SK-N-SH (cell line): ENCODE measurements at regions not wholly inside any gene's neighbourhood (a gene's known extent, or its start where the extent isn't known, plus 50 kb on each side); places are given as distances from the start of the nearest gene placed in this dataset.

Source experiments
- CTCF ChIA-PET: fragments of 300-600, 350-600 bp; formaldehyde crosslinking; extraction: SDS; loops from one replicate; lab custom pipeline; 2021; lab: Yijun Ruan, JAX
- POLR2A ChIA-PET: fragments of 350-600 bp; sonication (Branson Sonifier 250); formaldehyde crosslinking; extraction: SDS; loops from one replicate; lab custom pipeline; 2020; ENCODE audit warnings: antibody characterized with exemption, inconsistent platforms; lab: Yijun Ruan, JAX
- DNase-seq: peaks from one replicate; pipeline ENCODE4 v3.0.0; 2012
- H2AFZ ChIP-seq: fragments of 200-600 bp; sonication (generic); 2 replicates; pipeline ENCODE4 v1.8.1; 2016; ENCODE audit warnings: antibody characterized with exemption, mild to moderate bottlenecking, low read depth
- H3F3A ChIP-seq: fragments of 200-600 bp; sonication (generic); replicated peaks from 2 replicates; pipeline ENCODE3; 2016; ENCODE audit warnings: antibody characterized with exemption, mild to moderate bottlenecking; ENCODE audit not compliant: insufficient read depth
- H3K27ac ChIP-seq, 2 experiments: fragments of 200-500 bp in 1 of 2; fragments of 200-600 bp in 1 of 2; sonication (Bioruptor generic) in 1 of 2; sonication (generic), shearing (Covaris generic) in 1 of 2; 2 replicates each; pipeline versions ENCODE4 v1.5.1 to v1.6.1; 2014 to 2016; ENCODE audit warnings: low read depth in 2 of 2, inconsistent platforms in 1 of 2, low read length in 1 of 2, mild to moderate bottlenecking in 1 of 2, mixed read lengths in 1 of 2
- H3K27me3 ChIP-seq: fragments of 200-600 bp; sonication (generic), shearing (Covaris generic); 2 replicates; pipeline ENCODE4 v1.6.1; 2016; ENCODE audit warnings: mixed run types; ENCODE audit not compliant: insufficient read depth
- H3K36me3 ChIP-seq, 2 experiments: fragments of 200-500 bp in 1 of 2; fragments of 200-600 bp in 1 of 2; sonication (Bioruptor generic) in 1 of 2; sonication (generic) in 1 of 2; replicated peaks in 1 of 2; 2 replicates each; pipeline versions ENCODE3 to v1.5.1; 2014 to 2016; ENCODE audit warnings: low read length in 1 of 2, mild to moderate bottlenecking in 1 of 2; ENCODE audit not compliant: insufficient read depth in 2 of 2, control insufficient read depth in 1 of 2
- H3K4me1 ChIP-seq, 2 experiments: fragments of 200-500 bp in 1 of 2; fragments of 200-600 bp in 1 of 2; sonication (Bioruptor generic) in 1 of 2; sonication (generic), shearing (Covaris generic) in 1 of 2; 2 replicates each; pipeline versions ENCODE4 v1.5.1 to v1.6.1; 2014 to 2016; ENCODE audit warnings: low read depth in 1 of 2, low read length in 1 of 2, mixed run types in 1 of 2; ENCODE audit not compliant: insufficient read depth in 2 of 2, control insufficient read depth in 1 of 2
- H3K4me2 ChIP-seq: fragments of 200-600 bp; sonication (generic), shearing (Covaris generic); 2 replicates; pipeline ENCODE4 v1.6.1; 2017; ENCODE audit warnings: mixed run types
- H3K4me3 ChIP-seq, 2 experiments: fragments of 200-500 bp in 1 of 2; fragments of 200-600 bp in 1 of 2; sonication (Bioruptor generic) in 1 of 2; sonication (generic), shearing (Covaris generic) in 1 of 2; 2 replicates each; pipeline versions ENCODE4 v1.5.1 to v1.8.1; 2014 to 2016; ENCODE audit warnings: low read depth in 2 of 2, inconsistent platforms in 1 of 2, low read length in 1 of 2, mild to moderate bottlenecking in 1 of 2, mixed read lengths in 1 of 2, moderate library complexity in 1 of 2
- H3K79me2 ChIP-seq: fragments of 200-600 bp; sonication (generic); 2 replicates; pipeline ENCODE4 v1.8.1; 2017; ENCODE audit warnings: mild to moderate bottlenecking; ENCODE audit not compliant: insufficient read depth
- H3K9ac ChIP-seq: fragments of 200-600 bp; sonication (generic); 2 replicates; pipeline ENCODE4 v1.6.1; 2017; ENCODE audit warnings: mixed run types
- H3K9me2 ChIP-seq: fragments of 200-600 bp; sonication (generic); 2 replicates; pipeline ENCODE4 v1.6.1; 2017; ENCODE audit warnings: mixed run types
- H3K9me3 ChIP-seq: fragments of 200-600 bp; sonication (generic); 2 replicates; pipeline ENCODE4 v1.6.1; 2017; ENCODE audit warnings: mixed run types, mild to moderate bottlenecking, moderate library complexity
- H4K20me1 ChIP-seq: fragments of 200-600 bp; sonication (generic); 2 replicates; pipeline ENCODE4 v1.6.1; 2017; ENCODE audit warnings: mild to moderate bottlenecking, mixed run types; ENCODE audit not compliant: insufficient read depth
- FOSL2 ChIP-seq: IDR thresholded peaks from 2 replicates; pipeline ENCODE4 v1.4.0; 2012; ENCODE audit warnings: low read depth, mild to moderate bottlenecking, moderate library complexity, borderline replicate concordance
- FOXM1 ChIP-seq: IDR thresholded peaks from 2 replicates; pipeline ENCODE4 v1.4.0; 2012; ENCODE audit warnings: low read depth, mild to moderate bottlenecking
- GABPA ChIP-seq: IDR thresholded peaks from 2 replicates; pipeline ENCODE4 v1.4.0; 2012; ENCODE audit warnings: low read depth, mild to moderate bottlenecking
- IRF3 ChIP-seq: fragments of 150-350 bp; IDR thresholded peaks from 2 replicates; pipeline ENCODE4 v1.6.1; 2016; ENCODE audit warnings: mild to moderate bottlenecking, low read depth, low read length
- MAX ChIP-seq: IDR thresholded peaks from 2 replicates; pipeline ENCODE4 v1.4.0; 2012; ENCODE audit warnings: low read depth
- MEF2A ChIP-seq: IDR thresholded peaks from 2 replicates; pipeline ENCODE4 v1.4.0; 2012; ENCODE audit warnings: low read depth, borderline replicate concordance
- NFIC ChIP-seq: IDR thresholded peaks from 2 replicates; pipeline ENCODE4 v1.4.0; 2012; ENCODE audit warnings: borderline replicate concordance
- NRF1 ChIP-seq: IDR thresholded peaks from 2 replicates; pipeline ENCODE4 v1.6.1; 2012; ENCODE audit warnings: low read depth, mild to moderate bottlenecking, low read length
- POLR2AphosphoS5 ChIP-seq: IDR thresholded peaks from 2 replicates; pipeline ENCODE4 v1.6.1; 2012; ENCODE audit warnings: low read depth, low read length
- RCOR1 ChIP-seq: fragments of 150-350 bp; IDR thresholded peaks from 2 replicates; pipeline ENCODE4 v1.6.1; 2017; ENCODE audit warnings: antibody characterized with exemption, low read length
- REST ChIP-seq: IDR thresholded peaks from 2 replicates; pipeline ENCODE4 v1.6.1; 2012; ENCODE audit warnings: mild to moderate bottlenecking, low read depth, low read length, moderate library complexity
- SMC3 ChIP-seq: IDR thresholded peaks from 2 replicates; pipeline ENCODE4 v1.6.1; 2012; ENCODE audit warnings: low read depth, low read length, improper control_type of control experiment
- TCF12 ChIP-seq: IDR thresholded peaks from 2 replicates; pipeline ENCODE4 v1.4.0; 2012
- YY1 ChIP-seq: IDR thresholded peaks from 2 replicates; pipeline ENCODE4 v1.4.0; 2012; ENCODE audit warnings: low read depth, mild to moderate bottlenecking
- WGBS: methylation state at CpG from one replicate; pipeline ENCODE4 v1.1.6; 2017; ENCODE audit warnings: low lambda C conversion rate; 5-methylcytosine and 5-hydroxymethylcytosine counted together
- TF ChIP-seq, protein P1 (sequence below): IDR thresholded peaks from 2 replicates; pipeline ENCODE4; 2012
- TF ChIP-seq, protein P2 (sequence below): IDR thresholded peaks from 2 replicates; pipeline ENCODE4 v1.4.0; 2012; ENCODE audit warnings: low read depth, borderline replicate concordance

- ChIA-PET POLR2A (no interaction called here), CTCF (interaction anchor here (1.8 kb wide), 1 partner anchor 14 kb away, joined by 7 read pairs; no protein-coding TSS in a partner anchor)
- no peaks in the 10 kb centered on the region for H3K9me2 ChIP-seq
- H3K4me1 ChIP-seq, result no peaks in the 10 kb centered on the region
- no peaks in the 10 kb centered on the region for H3K27me3 ChIP-seq
- no peak overlapping the region for H3K4me2 ChIP-seq
- no peak for DNase-seq
- H4K20me1 ChIP-seq, result no peaks in the 10 kb centered on the region
- H2AFZ ChIP-seq, result no peak overlapping the region
- H3K36me3 ChIP-seq, result no peaks in the 10 kb centered on the region
- H3K9me3 ChIP-seq, result no peaks in the 10 kb centered on the region
- no peak overlapping the region for H3K27ac ChIP-seq
- 42% methylated on average over 5 of the region's 5 CpGs for WGBS
- TF ChIP-seq TCF12, result no peak
- no peak for TF ChIP-seq NFIC
- TF ChIP-seq, protein P1, sequence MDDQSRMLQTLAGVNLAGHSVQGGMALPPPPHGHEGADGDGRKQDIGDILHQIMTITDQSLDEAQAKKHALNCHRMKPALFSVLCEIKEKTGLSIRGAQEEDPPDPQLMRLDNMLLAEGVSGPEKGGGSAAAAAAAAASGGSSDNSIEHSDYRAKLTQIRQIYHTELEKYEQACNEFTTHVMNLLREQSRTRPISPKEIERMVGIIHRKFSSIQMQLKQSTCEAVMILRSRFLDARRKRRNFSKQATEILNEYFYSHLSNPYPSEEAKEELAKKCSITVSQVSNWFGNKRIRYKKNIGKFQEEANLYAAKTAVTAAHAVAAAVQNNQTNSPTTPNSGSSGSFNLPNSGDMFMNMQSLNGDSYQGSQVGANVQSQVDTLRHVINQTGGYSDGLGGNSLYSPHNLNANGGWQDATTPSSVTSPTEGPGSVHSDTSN, result no peak
- TF ChIP-seq POLR2AphosphoS5, result no peak
- no peak for TF ChIP-seq SMC3
- TF ChIP-seq FOSL2, result no peak
- TF ChIP-seq YY1, result no peak
- no peak for TF ChIP-seq NRF1
- TF ChIP-seq GABPA, result no peak
- TF ChIP-seq, protein P2, sequence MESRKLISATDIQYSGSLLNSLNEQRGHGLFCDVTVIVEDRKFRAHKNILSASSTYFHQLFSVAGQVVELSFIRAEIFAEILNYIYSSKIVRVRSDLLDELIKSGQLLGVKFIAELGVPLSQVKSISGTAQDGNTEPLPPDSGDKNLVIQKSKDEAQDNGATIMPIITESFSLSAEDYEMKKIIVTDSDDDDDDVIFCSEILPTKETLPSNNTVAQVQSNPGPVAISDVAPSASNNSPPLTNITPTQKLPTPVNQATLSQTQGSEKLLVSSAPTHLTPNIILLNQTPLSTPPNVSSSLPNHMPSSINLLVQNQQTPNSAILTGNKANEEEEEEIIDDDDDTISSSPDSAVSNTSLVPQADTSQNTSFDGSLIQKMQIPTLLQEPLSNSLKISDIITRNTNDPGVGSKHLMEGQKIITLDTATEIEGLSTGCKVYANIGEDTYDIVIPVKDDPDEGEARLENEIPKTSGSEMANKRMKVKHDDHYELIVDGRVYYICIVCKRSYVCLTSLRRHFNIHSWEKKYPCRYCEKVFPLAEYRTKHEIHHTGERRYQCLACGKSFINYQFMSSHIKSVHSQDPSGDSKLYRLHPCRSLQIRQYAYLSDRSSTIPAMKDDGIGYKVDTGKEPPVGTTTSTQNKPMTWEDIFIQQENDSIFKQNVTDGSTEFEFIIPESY, result no peak
- TF ChIP-seq RCOR1, result no peak
- no peak for TF ChIP-seq FOXM1
- TF ChIP-seq IRF3, result no peak
- TF ChIP-seq MEF2A, result no peak
- H3F3A ChIP-seq, result no peaks in the 10 kb centered on the region
- H3K4me3 ChIP-seq, result no peak overlapping the region
- H3K9ac ChIP-seq, result no peak overlapping the region
- H3K79me2 ChIP-seq, result no peaks in the 10 kb centered on the region; the same call in 1 of the 2 replicates
Observed at GRCh38 chr5:18712936-18713485, 1078.8 kb downstream of the TAF11L14 start.

GRCh38 chr5:18720002-18720401, 1085.7 kb downstream of the TAF11L14 start:
- 3% methylated on average over 1 of the region's 1 CpG for WGBS
- no peaks in the 10 kb centered on the region for H3K36me3 ChIP-seq
- H2AFZ ChIP-seq, result no peak overlapping the region
- TF ChIP-seq REST (no peak), GABPA (no peak), MAX (no peak)
- TF ChIP-seq, all 33 proteins: peak for 0
- Histone ChIP-seq H4K20me1 (no peaks in the 10 kb centered on the region), H3K27ac (no peak overlapping the region), H3K79me2 (no peaks in the 10 kb centered on the region; the same call in 1 of the 2 replicates), H3K9me3 (no peaks in the 10 kb centered on the region), H3K9me2 (no peaks in the 10 kb centered on the region), H3K4me2 (no peak overlapping the region), H3K4me3 (no peak overlapping the region), H3K9ac (no peak overlapping the region), H3K4me1 (no peaks in the 10 kb centered on the region), H3F3A (no peaks in the 10 kb centered on the region), H3K27me3 (no peaks in the 10 kb centered on the region)
- DNase-seq, result no peak
- ChIA-PET CTCF (interaction anchor here (0.6 kb wide), 1 partner anchor 327 kb away, joined by 3 read pairs; no protein-coding TSS in a partner anchor), POLR2A (no interaction called here)
